HCT116 (cell line): ENCODE measurements at regions not wholly inside any gene's neighbourhood (a gene's known extent, or its start where the extent isn't known, plus 50 kb on each side); places are given as distances from the start of the nearest gene placed in this dataset.

ENCODE experiments used
- ATAC-seq: fragments of 200-7000 bp; cut with Tn5 transposase; 2 replicates; pipeline ENCODE4 v1.9.1; 2020; ENCODE audit warnings: mild to moderate bottlenecking, moderate library complexity
- BruUV-seq: library from RNA; stranded (reverse); fragments of 400-500 nt; replicated peaks from 2 replicates; lab custom pipeline; 2021; lab: Mats Ljungman, UMichigan
- CTCF ChIA-PET: fragments of 300-600 bp; sonication (Branson Sonifier 250); formaldehyde crosslinking; loops from one replicate; lab custom pipeline; 2021; ENCODE audit warnings: antibody characterized with exemption; lab: Charles Lee
- POLR2A ChIA-PET: fragments of 300-600, 350-600 bp; sonication (Branson Sonifier 250); formaldehyde crosslinking; loops from one replicate; lab custom pipeline; 2021; ENCODE audit warnings: antibody characterized with exemption; lab: Charles Lee
- RAD21 ChIA-PET, 2 experiments: fragments of 300-600 bp; sonication (Branson Sonifier 250); formaldehyde crosslinking; loops; one replicate each; lab custom pipeline; 2023; ENCODE audit warnings: low total read pairs in 2 of 2; ENCODE audit not compliant: uncharacterized antibody in 2 of 2, unreplicated experiment in 2 of 2, low non-redundant PET in 1 of 2; lab: Charles Lee
- DNase-seq: peaks from one replicate; pipeline ENCODE4 v3.0.0-alpha.2; 2010; ENCODE audit warnings: low read depth, low spot score
- H2AFZ ChIP-seq: fragments of 200-600 bp; shearing (Covaris generic), sonication (generic); 2 replicates; pipeline ENCODE4 v1.6.1; 2017; ENCODE audit warnings: low read depth, mixed run types, mixed read lengths, antibody characterized with exemption, low read length; ENCODE audit not compliant: poor library complexity, severe bottlenecking
- H3K27ac ChIP-seq: 2 replicates; pipeline ENCODE4 v1.5.1; 2012; ENCODE audit warnings: low read depth, low read length
- H3K27me3 ChIP-seq: fragments of 200-600 bp; sonication (generic); 2 replicates; pipeline ENCODE4 v1.6.1; 2016; ENCODE audit warnings: mixed run types, low read length, mixed read lengths; ENCODE audit not compliant: insufficient read depth
- H3K36me3 ChIP-seq, 2 experiments: fragments of 200-500 bp in 1 of 2; fragments of 200-600 bp in 1 of 2; sonication (Bioruptor generic) in 1 of 2; sonication (generic) in 1 of 2; 2 replicates each; pipeline versions ENCODE4 v1.5.1 to v1.6.1; 2014 to 2016; ENCODE audit warnings: low read length in 2 of 2, inconsistent platforms in 1 of 2, mixed read lengths in 1 of 2, mixed run types in 1 of 2; ENCODE audit not compliant: insufficient read depth in 2 of 2, control insufficient read depth in 1 of 2
- H3K4me1 ChIP-seq, 2 experiments: fragments of 200-600 bp in 1 of 2; sonication (generic) in 1 of 2; 2 replicates each; pipeline versions ENCODE4 v1.5.1 to v1.6.1; 2012 to 2017; ENCODE audit warnings: low read length in 2 of 2, inconsistent platforms in 1 of 2, mild to moderate bottlenecking in 1 of 2, mixed read lengths in 1 of 2, mixed run types in 1 of 2, moderate library complexity in 1 of 2; ENCODE audit not compliant: insufficient read depth in 2 of 2, control insufficient read depth in 1 of 2
- H3K4me2 ChIP-seq: fragments of 200-600 bp; sonication (generic); 2 replicates; pipeline ENCODE4 v1.6.1; 2017; ENCODE audit warnings: mixed run types, low read length, mixed read lengths
- H3K4me3 ChIP-seq, 2 experiments: fragments of 200-600 bp in 1 of 2; sonication (generic) in 1 of 2; replicated peaks in 1 of 2; 2 replicates each; pipeline ENCODE4 v1.5.1; 2011 to 2016; ENCODE audit warnings: low read length in 2 of 2, control low read depth in 1 of 2, low read depth in 1 of 2, mild to moderate bottlenecking in 1 of 2, mixed read lengths in 1 of 2, mixed run types in 1 of 2
- H3K79me2 ChIP-seq: fragments of 200-600 bp; sonication (generic); 2 replicates; pipeline ENCODE4 v1.6.1; 2017; ENCODE audit warnings: mild to moderate bottlenecking, mixed run types, low read length, moderate library complexity, mixed read lengths; ENCODE audit not compliant: insufficient read depth
- H3K9ac ChIP-seq: fragments of 200-600 bp; sonication (generic); 2 replicates; pipeline ENCODE4 v1.6.1; 2016; ENCODE audit warnings: low read length, mixed read lengths
- H3K9me2 ChIP-seq: fragments of 200-600 bp; sonication (generic), shearing (Covaris generic); 2 replicates; pipeline ENCODE4 v1.6.1; 2017; ENCODE audit warnings: mixed run types, mild to moderate bottlenecking, moderate library complexity; ENCODE audit not compliant: insufficient read depth
- H3K9me3 ChIP-seq, 2 experiments: fragments of 200-500 bp in 1 of 2; fragments of 200-600 bp in 1 of 2; sonication (Bioruptor generic) in 1 of 2; sonication (generic) in 1 of 2; 2 replicates each; pipeline ENCODE4 v1.6.1; 2014 to 2017; ENCODE audit warnings: low read length in 2 of 2, mixed read lengths in 2 of 2, inconsistent platforms in 1 of 2, low read depth in 1 of 2, mild to moderate bottlenecking in 1 of 2, mixed run types in 1 of 2, moderate library complexity in 1 of 2; ENCODE audit not compliant: control insufficient read depth in 1 of 2, insufficient read depth in 1 of 2
- H4K20me1 ChIP-seq: fragments of 200-600 bp; sonication (generic), shearing (Covaris generic); 2 replicates; pipeline ENCODE4 v1.6.1; 2017; ENCODE audit warnings: mixed run types, mild to moderate bottlenecking, moderate library complexity; ENCODE audit not compliant: insufficient read depth
- ATF3 ChIP-seq: IDR thresholded peaks from 2 replicates; pipeline ENCODE4 v1.6.1; 2012
- EZH2 ChIP-seq: fragments of 200-600 bp; sonication (generic); IDR thresholded peaks from 2 replicates; pipeline ENCODE4 v1.6.1; 2017; ENCODE audit warnings: antibody characterized with exemption, mixed run types
- EZH2phosphoT487 ChIP-seq: fragments of 200-600 bp; IDR thresholded peaks from 2 replicates; pipeline ENCODE4 v1.6.1; 2018; ENCODE audit warnings: antibody characterized with exemption, borderline replicate concordance
- FOSL1 ChIP-seq: IDR thresholded peaks from 2 replicates; pipeline ENCODE4 v1.6.1; 2012; ENCODE audit warnings: low read depth
- JUND ChIP-seq: IDR thresholded peaks from 2 replicates; pipeline ENCODE4 v1.6.1; 2012
- MAX ChIP-seq: IDR thresholded peaks from 2 replicates; pipeline ENCODE4 v1.6.1; 2012
- POLR2AphosphoS5 ChIP-seq: IDR thresholded peaks from 2 replicates; pipeline ENCODE4 v1.6.1; 2011; ENCODE audit warnings: mild to moderate bottlenecking, low read depth, low read length, moderate library complexity
- RAD21 ChIP-seq: IDR thresholded peaks from 2 replicates; pipeline ENCODE4 v1.6.1; 2012; ENCODE audit warnings: low read depth, mild to moderate bottlenecking
- REST ChIP-seq: IDR thresholded peaks from 2 replicates; pipeline ENCODE4 v1.6.1; 2012; ENCODE audit warnings: low read depth
- SIN3A ChIP-seq: IDR thresholded peaks from 2 replicates; pipeline ENCODE4 v1.6.1; 2012; ENCODE audit warnings: low read depth
- SP1 ChIP-seq: IDR thresholded peaks from 2 replicates; pipeline ENCODE4 v1.6.1; 2012; ENCODE audit warnings: low read depth
- SRF ChIP-seq: IDR thresholded peaks from 2 replicates; pipeline ENCODE4 v1.6.1; 2012; ENCODE audit warnings: low read depth
- TCF7L2 ChIP-seq: IDR thresholded peaks from 2 replicates; pipeline ENCODE4 v1.7.0; 2011; ENCODE audit warnings: borderline replicate concordance, inconsistent platforms; ENCODE audit not compliant: insufficient read depth, insufficient read length; ENCODE audit errors: extremely low read depth
- ZFX ChIP-seq: fragments of 450-650 bp; IDR thresholded peaks from 2 replicates; pipeline ENCODE4 v1.6.1; 2017
- intact Hi-C: fragments of 100-400 bp; cut with micrococcal nuclease; formaldehyde crosslinking; loops from 2 replicates; pipeline ENCODE4 v1.10.0; 2022

- no peak overlapping the region for H3K9ac ChIP-seq
- no peak for TF ChIP-seq POLR2AphosphoS5
- TF ChIP-seq EZH2phosphoT487 = no peak
- TF ChIP-seq SIN3A = no peak
- TF ChIP-seq TCF7L2 = no peak
- no peak for TF ChIP-seq MAX
- no peak for TF ChIP-seq EZH2
- TF ChIP-seq ZFX = no peak
- TF ChIP-seq REST = no peak
- TF ChIP-seq SRF = no peak
- no peak for TF ChIP-seq RAD21
- TF ChIP-seq JUND = no peak
- no peak for TF ChIP-seq FOSL1
- no peak for TF ChIP-seq ATF3
- no peak for TF ChIP-seq SP1
- TF ChIP-seq, all 23 proteins: peak for 0
- no peaks in the 10 kb centered on the region for H3K9me2 ChIP-seq
- H3K79me2 ChIP-seq = no peaks in the 10 kb centered on the region
- H3K27ac ChIP-seq = no peak overlapping the region
- no peaks in the 10 kb centered on the region for H3K4me1 ChIP-seq
- intact Hi-C loops = no loop called here
- ChIA-PET RAD21 (no interaction called here), CTCF (no interaction called here), POLR2A (no interaction called here)
- peaks cover 17% of the 10 kb centered on the region for H3K27me3 ChIP-seq
- H3K36me3 ChIP-seq = no peaks in the 10 kb centered on the region; a peak in 1 of 4 replicates
- no peaks in the 10 kb centered on the region for H4K20me1 ChIP-seq
- BruUV-seq = no TSS peak
- ATAC-seq (no peak), DNase-seq (no peak)
- H3K4me2 ChIP-seq = no peak overlapping the region
- H2AFZ ChIP-seq = no peak overlapping the region
- no peak overlapping the region for H3K4me3 ChIP-seq
- no peaks in the 10 kb centered on the region for H3K9me3 ChIP-seq
These were observed 283.3 kb upstream of the THSD7B start for GRCh38 chr2:136482006-136482405.
